SH-SY5Y (cell line): ENCODE measurements at regions not wholly inside any gene's neighbourhood (a gene's known extent, or its start where the extent isn't known, plus 50 kb on each side); places are given as distances from the start of the nearest gene placed in this dataset.

Experiments used
- GATA2 ChIP-seq: IDR thresholded peaks from 2 replicates; pipeline ENCODE4 v1.6.1; 2011; ENCODE audit warnings: mild to moderate bottlenecking, low read depth, low read length
- GATA3 ChIP-seq: IDR thresholded peaks from 2 replicates; pipeline ENCODE4 v1.6.1; 2011; ENCODE audit warnings: low read depth, mild to moderate bottlenecking, low read length, moderate library complexity

DNA sequence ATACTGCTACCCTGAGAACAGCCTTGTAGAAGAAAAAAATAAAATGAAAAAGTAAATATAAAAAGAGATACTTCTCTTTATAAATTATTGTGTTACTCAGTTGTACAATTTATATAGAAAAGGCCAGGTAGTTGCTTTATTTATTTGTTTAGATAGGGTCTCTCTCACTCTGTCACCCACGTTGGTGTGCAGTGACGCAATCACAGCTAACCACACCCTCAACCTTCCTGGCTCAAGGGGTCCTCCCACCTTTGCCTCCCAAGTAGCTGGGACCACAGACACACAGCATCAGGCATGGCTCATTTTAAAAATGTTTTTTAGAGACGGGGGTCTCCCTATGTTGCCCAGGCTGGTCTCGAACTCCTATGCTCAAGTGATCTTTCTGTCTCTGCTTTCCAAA is 175.4 kb upstream of the PZP start:
- TF ChIP-seq GATA2 (no peak), GATA3 (no peak)
